Lower leg skin (tissue), 4 donors: ENCODE measurements at regions not wholly inside any gene's neighbourhood (a gene's known extent, or its start where the extent isn't known, plus 50 kb on each side); places are given as distances from the start of the nearest gene placed in this dataset.

Experiments used
- DNase-seq, 2 donors: peaks; one replicate each; pipeline ENCODE4 v3.0.0-alpha.2; 2019; ENCODE audit warnings: low spot score in 2 of 2
- H3K4me3 ChIP-seq: fragments of 200-600 bp; sonication (generic); 2 replicates; pipeline ENCODE4 v1.5.1; 2017; ENCODE audit warnings: mild to moderate bottlenecking, low read depth; ENCODE audit not compliant: poor library complexity, severe bottlenecking
- CTCF ChIP-seq, 3 donors: fragments of 450-650 bp; IDR thresholded peaks; one replicate each; pipeline ENCODE4 v1.5.1; 2016; ENCODE audit warnings: antibody characterized with exemption in 3 of 3, mild to moderate bottlenecking in 3 of 3, moderate library complexity in 2 of 3
- POLR2A ChIP-seq, 2 donors: fragments of 450-650 bp; IDR thresholded peaks; one replicate each; pipeline ENCODE4 v1.6.1; 2016 to 2017; ENCODE audit warnings: antibody characterized with exemption in 2 of 2, mild to moderate bottlenecking in 1 of 2, moderate library complexity in 1 of 2
- WGBS, 2 donors: methylation state at CpG; one replicate each; pipeline ENCODE4 v1.1.5; 2018; 5-methylcytosine and 5-hydroxymethylcytosine counted together
- intact Hi-C: fragments of 100-400 bp; cut with DNase I; formaldehyde crosslinking; loops from one replicate; pipeline ENCODE4 v1.15.0; 2023; ENCODE audit warnings: low total_unique reads

GRCh38 chr20:57102566-57102965 is 163.9 kb downstream of the BMP7 start:
- no peak for TF ChIP-seq POLR2A (IDR thresholded peaks at IDR 0.05)
- TF ChIP-seq CTCF (IDR thresholded peaks at IDR 0.05) = no peak
- no peak for DNase-seq
- no peak overlapping the region for H3K4me3 ChIP-seq
- 93% methylated on average over 10 of the region's 10 CpGs for WGBS, 2 donors
- intact Hi-C loops = no loop called here

GRCh38 chr20:57103146-57103800 is 163.2 kb downstream of the BMP7 start:
- no peak for DNase-seq
- 70 to 76% methylated on average over 11 of the region's 11 CpGs for WGBS, 2 donors
- intact Hi-C loops = no loop called here
- TF ChIP-seq CTCF (IDR thresholded peaks at IDR 0.05) (no peak), POLR2A (IDR thresholded peaks at IDR 0.05) (no peak)
- H3K4me3 ChIP-seq = no peak overlapping the region

GRCh38 chr20:57104113-57104512 is 162.3 kb downstream of the BMP7 start:
- H3K4me3 ChIP-seq = no peak overlapping the region
- whole genome bisulfite sequencing, 2 donors = 88 to 90% methylated on average over 11 of the region's 11 CpGs
- no peak for DNase-seq
- intact Hi-C loops = no loop called here
- TF ChIP-seq POLR2A (IDR thresholded peaks at IDR 0.05) (no peak), CTCF (IDR thresholded peaks at IDR 0.05) (no peak)

- no peak for TF ChIP-seq POLR2A (IDR thresholded peaks at IDR 0.05)
- TF ChIP-seq CTCF (IDR thresholded peaks at IDR 0.05) = no peak
- intact Hi-C loops = no loop called here
- H3K4me3 ChIP-seq = no peak overlapping the region
- DNase-seq = no peak
- 45 to 46% methylated on average over 12 to 13 of the region's 13 CpGs for WGBS, 2 donors
Measured at GRCh38 chr20:57104651-57105204, 161.7 kb downstream of the BMP7 start.

- no peak for DNase-seq
- intact Hi-C loops = no loop called here
- TF ChIP-seq POLR2A (IDR thresholded peaks at IDR 0.05) = no peak
- no peak for TF ChIP-seq CTCF (IDR thresholded peaks at IDR 0.05)
- no peak overlapping the region for H3K4me3 ChIP-seq
- WGBS, 2 donors = 77 to 83% methylated on average over 12 of the region's 12 CpGs
Measured at GRCh38 chr20:57106030-57106682, 160.3 kb downstream of the BMP7 start.
